CD14-positive monocyte (primary cell): ENCODE measurements at regions not wholly inside any gene's neighbourhood (a gene's known extent, or its start where the extent isn't known, plus 50 kb on each side); places are given as distances from the start of the nearest gene placed in this dataset.

Experiments used
- DNase-seq, 3 donors: peaks; one replicate each; pipeline ENCODE4 v3.0.0-alpha.2; 2011 to 2022
- H2AFZ ChIP-seq: 2 replicates; pipeline ENCODE4 v1.6.0; 2012; ENCODE audit warnings: mild to moderate bottlenecking, low read depth, low read length, inconsistent platforms; ENCODE audit not compliant: insufficient read depth, poor library complexity, severe bottlenecking
- H3K27ac ChIP-seq, 2 donors: 1 replicate in 1 of 2; 2 replicates in 1 of 2; pipeline ENCODE4 v1.5.1; 2012 to 2013; ENCODE audit warnings: low read length in 2 of 2, control low read depth in 1 of 2, inconsistent platforms in 1 of 2, low read depth in 1 of 2, mild to moderate bottlenecking in 1 of 2
- H3K27me3 ChIP-seq, 2 donors: one replicate each; pipeline versions ENCODE4 v1.6.0 to v1.6.1; 2011 to 2013; ENCODE audit warnings: low read length in 2 of 2; ENCODE audit not compliant: control insufficient read depth in 2 of 2, insufficient read depth in 2 of 2
- H3K36me3 ChIP-seq, 2 donors: replicated peaks in 1 of 2; 1 replicate in 1 of 2; 2 replicates in 1 of 2; pipeline versions ENCODE4 v1.5.1 to v1.6.1; 2012 to 2013; ENCODE audit warnings: low read length in 2 of 2, control low read depth in 1 of 2, inconsistent platforms in 1 of 2, mild to moderate bottlenecking in 1 of 2; ENCODE audit not compliant: insufficient read depth in 2 of 2, control insufficient read depth in 1 of 2
- H3K4me1 ChIP-seq, 2 donors: 1 replicate in 1 of 2; 2 replicates in 1 of 2; pipeline versions ENCODE4 v1.5.1 to v1.6.1; 2012 to 2013; ENCODE audit warnings: low read length in 2 of 2, control low read depth in 1 of 2, inconsistent platforms in 1 of 2, mild to moderate bottlenecking in 1 of 2, moderate library complexity in 1 of 2; ENCODE audit not compliant: insufficient read depth in 2 of 2, control insufficient read depth in 1 of 2
- H3K4me2 ChIP-seq: replicated peaks from 2 replicates; pipeline ENCODE3; 2012; ENCODE audit warnings: low read length, moderate library complexity, mild to moderate bottlenecking; ENCODE audit not compliant: poor library complexity, severe bottlenecking; ENCODE audit errors: extremely low read depth
- H3K4me3 ChIP-seq, 3 experiments: fragments of 200-600 bp in 1 of 3; sonication (generic) in 1 of 3; replicated peaks in 1 of 3; 1 replicate in 2 of 3; 2 replicates in 1 of 3; pipeline ENCODE4 v1.5.1; 2011 to 2013; ENCODE audit warnings: low read length in 3 of 3, mild to moderate bottlenecking in 3 of 3, control low read depth in 2 of 3, low read depth in 2 of 3, inconsistent platforms in 1 of 3, moderate library complexity in 1 of 3
- H3K79me2 ChIP-seq: 2 replicates; pipeline ENCODE4 v1.6.0; 2012; ENCODE audit warnings: mild to moderate bottlenecking, control low read depth, inconsistent platforms, low read length, moderate library complexity; ENCODE audit not compliant: insufficient read depth
- H3K9ac ChIP-seq: 2 replicates; pipeline ENCODE4 v1.6.0; 2017; ENCODE audit warnings: low read length, mild to moderate bottlenecking; ENCODE audit not compliant: insufficient read depth, poor library complexity, severe bottlenecking
- H3K9me3 ChIP-seq, 2 donors: replicated peaks in 1 of 2; 1 replicate in 1 of 2; 2 replicates in 1 of 2; pipeline versions ENCODE4 v1.5.1 to v1.6.1; 2012 to 2013; ENCODE audit warnings: low read length in 2 of 2, control low read depth in 1 of 2; ENCODE audit not compliant: control insufficient read depth in 1 of 2, insufficient read depth in 1 of 2
- H4K20me1 ChIP-seq: 2 replicates; pipeline ENCODE4 v1.6.0; 2012; ENCODE audit warnings: mild to moderate bottlenecking, low read length, control low read depth, moderate library complexity; ENCODE audit not compliant: insufficient read depth
- H3K27ac Mint-ChIP-seq, 7 donors: one replicate each; pipeline ENCODE4 v1.8.0; 2020; ENCODE audit warnings: mild to moderate bottlenecking in 7 of 7, mixed read lengths in 7 of 7, moderate library complexity in 6 of 7, inconsistent platforms in 2 of 7
- H3K27me3 Mint-ChIP-seq, 3 donors: one replicate each; pipeline ENCODE4 v1.8.0; 2021 to 2022; ENCODE audit warnings: low read depth in 3 of 3, mild to moderate bottlenecking in 3 of 3, mixed read lengths in 3 of 3, moderate library complexity in 3 of 3, inconsistent platforms in 1 of 3
- H3K36me3 Mint-ChIP-seq, 2 donors: one replicate each; pipeline ENCODE4 v1.8.0; 2020; ENCODE audit warnings: mixed read lengths in 2 of 2, inconsistent platforms in 1 of 2, mild to moderate bottlenecking in 1 of 2
- H3K4me1 Mint-ChIP-seq: one replicate; pipeline ENCODE4 v1.8.0; 2020; ENCODE audit warnings: mild to moderate bottlenecking, mixed read lengths
- H3K4me3 Mint-ChIP-seq, 2 donors: one replicate each; pipeline ENCODE4 v1.8.0; 2020; ENCODE audit warnings: mild to moderate bottlenecking in 2 of 2, mixed read lengths in 2 of 2, moderate library complexity in 1 of 2
- H3K9me3 Mint-ChIP-seq, 7 donors: one replicate each; pipeline ENCODE4 v1.8.0; 2020 to 2022; ENCODE audit warnings: mixed read lengths in 7 of 7, mild to moderate bottlenecking in 6 of 7, moderate library complexity in 6 of 7, inconsistent platforms in 2 of 7
- WGBS: methylation state at CpG from one replicate; pipeline ENCODE4 v1.1.5; 2013; ENCODE audit warnings: missing lambda C conversion rate; ENCODE audit not compliant: insufficient coverage; 5-methylcytosine and 5-hydroxymethylcytosine counted together
- intact Hi-C, 2 donors: fragments of 100-400 bp; cut with micrococcal nuclease; formaldehyde crosslinking; loops; one replicate each; pipeline versions ENCODE4 v1.15.0 to v1.15.1; 2023
- TF ChIP-seq, protein P1 (sequence below): fragments of 200-600 bp; IDR thresholded peaks from one replicate; pipeline ENCODE4 v1.8.0; 2022; ENCODE audit warnings: antibody characterized with exemption, mild to moderate bottlenecking

DNA sequence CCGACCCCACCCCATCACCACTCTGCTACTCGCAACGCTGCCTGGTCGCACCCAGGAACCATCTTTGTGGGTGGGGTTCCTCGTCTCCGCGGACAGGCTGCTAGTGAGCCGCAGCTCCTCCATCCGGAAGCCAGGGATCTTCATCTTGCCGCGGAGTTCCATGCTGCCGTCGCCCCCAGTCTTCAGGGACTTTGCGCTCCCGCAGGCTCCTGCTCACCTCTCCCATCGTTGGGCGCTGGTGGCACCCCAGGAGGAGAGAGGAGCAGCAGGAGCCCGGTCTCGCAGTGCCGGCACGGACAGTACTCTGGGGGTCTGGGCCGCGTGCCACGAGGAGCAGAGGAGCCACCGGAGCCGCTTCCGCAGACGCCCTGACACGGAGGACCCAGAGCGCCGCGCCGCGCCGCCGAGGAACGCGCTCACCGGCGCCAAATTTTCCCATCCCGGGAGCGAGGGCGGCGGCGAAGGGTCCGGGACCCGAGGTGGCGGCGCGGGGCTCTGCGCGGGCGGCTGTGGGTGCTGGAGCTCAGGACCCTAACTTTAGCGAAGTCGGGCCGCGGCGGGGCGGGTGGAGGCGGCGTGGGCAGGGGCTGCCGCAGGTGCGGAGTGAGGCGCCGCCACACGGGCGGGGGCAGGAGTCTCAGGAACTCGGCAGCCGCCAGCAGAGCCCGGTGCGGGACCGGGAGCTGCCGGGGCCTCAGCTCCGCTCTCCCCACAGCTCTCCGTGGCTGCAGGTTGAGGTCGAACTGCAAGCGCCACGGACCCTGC lies 750.1 kb upstream of the SORCS1 start:
- H3K9me3 Mint-ChIP-seq, result peaks cover 0 to 13% (median 5%) of the 10 kb centered on the region in 7 donors
- Histone ChIP-seq H4K20me1 (no peaks in the 10 kb centered on the region), H3K9ac (no peak overlapping the region), H3K4me2 (no peak overlapping the region), H3K27me3 (peaks cover 23 to 40% of the 10 kb centered on the region in 2 donors), H3K4me3 (no peak overlapping the region), H3K36me3 (no peaks in the 10 kb centered on the region), H3K79me2 (no peaks in the 10 kb centered on the region), H2AFZ (no peak overlapping the region), H3K9me3 (peaks cover 0 to 3% of the 10 kb centered on the region in 2 donors), H3K4me1 (no peaks in the 10 kb centered on the region), H3K27ac (no peak overlapping the region)
- TF ChIP-seq, protein P1, sequence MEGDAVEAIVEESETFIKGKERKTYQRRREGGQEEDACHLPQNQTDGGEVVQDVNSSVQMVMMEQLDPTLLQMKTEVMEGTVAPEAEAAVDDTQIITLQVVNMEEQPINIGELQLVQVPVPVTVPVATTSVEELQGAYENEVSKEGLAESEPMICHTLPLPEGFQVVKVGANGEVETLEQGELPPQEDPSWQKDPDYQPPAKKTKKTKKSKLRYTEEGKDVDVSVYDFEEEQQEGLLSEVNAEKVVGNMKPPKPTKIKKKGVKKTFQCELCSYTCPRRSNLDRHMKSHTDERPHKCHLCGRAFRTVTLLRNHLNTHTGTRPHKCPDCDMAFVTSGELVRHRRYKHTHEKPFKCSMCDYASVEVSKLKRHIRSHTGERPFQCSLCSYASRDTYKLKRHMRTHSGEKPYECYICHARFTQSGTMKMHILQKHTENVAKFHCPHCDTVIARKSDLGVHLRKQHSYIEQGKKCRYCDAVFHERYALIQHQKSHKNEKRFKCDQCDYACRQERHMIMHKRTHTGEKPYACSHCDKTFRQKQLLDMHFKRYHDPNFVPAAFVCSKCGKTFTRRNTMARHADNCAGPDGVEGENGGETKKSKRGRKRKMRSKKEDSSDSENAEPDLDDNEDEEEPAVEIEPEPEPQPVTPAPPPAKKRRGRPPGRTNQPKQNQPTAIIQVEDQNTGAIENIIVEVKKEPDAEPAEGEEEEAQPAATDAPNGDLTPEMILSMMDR, result no peak
- no peaks in the 10 kb centered on the region for H3K36me3 Mint-ChIP-seq
- no peak for DNase-seq
- 2% methylated on average over 77 of the region's 78 CpGs for WGBS
- H3K4me1 Mint-ChIP-seq, result no peaks in the 10 kb centered on the region
- no peak overlapping the region for H3K27ac Mint-ChIP-seq
- peak overlapping the region in 1 of 2 donors; percentile 74 for H3K4me3 Mint-ChIP-seq
- intact Hi-C loops, result no loop called here
- peaks cover 27 to 34% (median 29%) of the 10 kb centered on the region in 3 donors for H3K27me3 Mint-ChIP-seq

DNA sequence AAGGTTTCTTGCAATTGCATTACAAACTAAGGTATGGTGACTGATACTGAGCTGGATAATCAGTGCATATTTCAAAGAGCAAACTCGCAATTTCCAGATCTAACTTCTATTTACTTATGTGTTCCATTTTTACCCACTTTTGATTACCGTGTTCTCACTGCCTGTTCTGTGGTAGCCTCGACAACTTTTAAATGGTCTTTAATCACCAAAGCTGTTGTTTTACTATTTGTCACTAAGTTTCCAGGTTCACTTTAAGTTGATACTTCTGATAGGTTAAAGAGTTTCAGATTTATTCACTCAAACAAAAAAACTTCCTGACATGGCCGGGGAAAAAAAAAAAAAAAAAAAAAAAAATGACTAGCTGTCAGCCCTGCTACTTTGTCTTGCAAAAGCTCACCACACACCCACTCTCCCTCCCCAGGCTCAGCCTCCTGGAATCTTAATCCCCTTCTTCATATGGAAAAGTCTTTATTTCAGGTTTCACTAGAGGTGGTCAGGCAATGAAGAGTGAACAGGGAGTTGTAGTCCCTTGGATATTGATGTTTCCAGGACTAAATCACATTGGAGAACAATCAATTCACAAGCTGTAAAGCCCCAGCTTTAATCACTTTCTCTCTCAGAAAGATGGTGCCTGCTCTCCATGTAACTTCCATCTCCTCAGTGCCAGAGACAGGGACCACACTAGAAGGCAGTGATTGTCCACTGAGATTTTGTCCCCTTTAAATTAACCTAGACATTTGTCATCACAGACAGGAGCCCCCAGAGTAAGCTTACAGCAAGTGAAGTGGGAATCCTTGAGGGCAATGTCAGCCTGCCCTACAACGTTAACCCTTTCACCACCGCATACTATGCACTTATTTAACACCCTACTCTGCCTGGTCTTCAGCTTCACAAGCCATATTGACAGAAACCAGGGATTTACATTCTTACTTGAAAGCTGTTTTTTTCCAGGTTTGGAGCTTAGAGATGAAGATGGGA lies 749.1 kb upstream of the SORCS1 start:
- WGBS, result no CpG with 5 or more reads among the region's 6 CpGs
- H3K9me3 Mint-ChIP-seq, result peaks cover 0 to 13% (median 3%) of the 10 kb centered on the region in 7 donors

More for the DNA sequence above, 749.1 kb upstream of the SORCS1 start:
- no peak overlapping the region for H2AFZ ChIP-seq
- intact Hi-C loops, result no loop called here
- no peak overlapping the region for H3K4me3 ChIP-seq
- no peaks in the 10 kb centered on the region for H3K36me3 Mint-ChIP-seq
- no peak overlapping the region for H3K9ac ChIP-seq
- peak overlapping the region in 1 of 2 donors; percentile 12 for H3K4me3 Mint-ChIP-seq
- no peaks in the 10 kb centered on the region for H3K79me2 ChIP-seq
- DNase-seq, result no peak
- no peaks in the 10 kb centered on the region for H3K36me3 ChIP-seq
- H3K27me3 ChIP-seq, result peaks cover 23 to 40% of the 10 kb centered on the region in 2 donors
- no peak overlapping the region for H3K27ac ChIP-seq
- H4K20me1 ChIP-seq, result no peaks in the 10 kb centered on the region
- H3K4me1 Mint-ChIP-seq, result no peaks in the 10 kb centered on the region
- TF ChIP-seq, protein P1, result no peak
- no peaks in the 10 kb centered on the region for H3K4me1 ChIP-seq
- peaks cover 27 to 34% (median 29%) of the 10 kb centered on the region in 3 donors for H3K27me3 Mint-ChIP-seq
- H3K9me3 ChIP-seq, result no peaks in the 10 kb centered on the region
- H3K4me2 ChIP-seq, result no peak overlapping the region
- no peak overlapping the region for H3K27ac Mint-ChIP-seq
